Neural progenitor cell (in vitro differentiated cells): ENCODE measurements at regions not wholly inside any gene's neighbourhood (a gene's known extent, or its start where the extent isn't known, plus 50 kb on each side); places are given as distances from the start of the nearest gene placed in this dataset.
A peak's percentile ranks its signal among the peaks of the same experiment; 100 is the strongest.

ENCODE experiments used
- DNase-seq: peaks from one replicate; pipeline ENCODE4 v3.0.0-alpha.2; 2016; ENCODE audit warnings: low spot score
- H2AFZ ChIP-seq: fragments of 200-600 bp; sonication (generic); replicated peaks from 2 replicates; pipeline ENCODE4 v1.6.1; 2016; ENCODE audit warnings: antibody characterized with exemption
- H3F3A ChIP-seq: fragments of 200-600 bp; sonication (generic); 2 replicates; pipeline ENCODE4 v1.6.1; 2016; ENCODE audit warnings: antibody characterized with exemption, low read depth
- H3K27ac ChIP-seq: fragments of 200-600 bp; sonication (generic); 2 replicates; pipeline ENCODE4 v1.5.1; 2016; ENCODE audit warnings: mild to moderate bottlenecking
- H3K27me3 ChIP-seq: fragments of 200-600 bp; sonication (generic); 2 replicates; pipeline ENCODE4 v1.6.1; 2016; ENCODE audit warnings: mild to moderate bottlenecking, moderate library complexity
- H3K36me3 ChIP-seq: fragments of 200-600 bp; sonication (generic); 2 replicates; pipeline ENCODE4 v1.5.1; 2016
- H3K4me1 ChIP-seq: fragments of 200-600 bp; sonication (generic); 2 replicates; pipeline ENCODE4 v1.6.1; 2016; ENCODE audit warnings: mixed run types
- H3K4me2 ChIP-seq: fragments of 200-600 bp; sonication (generic); 2 replicates; pipeline ENCODE4 v1.6.1; 2016
- H3K4me3 ChIP-seq: fragments of 200-600 bp; sonication (generic); 2 replicates; pipeline ENCODE4 v1.5.1; 2016
- H3K79me2 ChIP-seq: fragments of 200-600 bp; sonication (generic); 2 replicates; pipeline ENCODE4 v1.6.1; 2016; ENCODE audit warnings: low read depth
- H3K9ac ChIP-seq: fragments of 200-600 bp; sonication (generic); 2 replicates; pipeline ENCODE4 v1.6.1; 2016
- H3K9me3 ChIP-seq: fragments of 200-600 bp; sonication (generic); 2 replicates; pipeline ENCODE4 v1.5.1; 2016; ENCODE audit warnings: low read depth
- H4K20me1 ChIP-seq: fragments of 200-600 bp; sonication (generic); 2 replicates; pipeline ENCODE4 v1.6.1; 2016; ENCODE audit warnings: low read depth
- H3K27ac Mint-ChIP-seq: 3 replicates; pipeline ENCODE4 v1.8.0; 2021; ENCODE audit warnings: mixed read lengths
- H3K27me3 Mint-ChIP-seq: 2 replicates; pipeline ENCODE4 v1.8.0; 2022; ENCODE audit warnings: low read depth, mild to moderate bottlenecking, inconsistent platforms, moderate library complexity, mixed read lengths; ENCODE audit not compliant: insufficient read depth
- H3K36me3 Mint-ChIP-seq: 3 replicates; pipeline ENCODE4 v1.8.0; 2021; ENCODE audit warnings: mixed read lengths
- H3K4me1 Mint-ChIP-seq: 3 replicates; pipeline ENCODE4 v1.8.0; 2021; ENCODE audit warnings: mixed read lengths
- H3K4me3 Mint-ChIP-seq: 3 replicates; pipeline ENCODE4 v1.8.0; 2021; ENCODE audit warnings: mild to moderate bottlenecking, moderate library complexity, mixed read lengths
- H3K9me3 Mint-ChIP-seq: 3 replicates; pipeline ENCODE4 v1.8.0; 2020; ENCODE audit warnings: mixed read lengths
- EZH2 ChIP-seq: fragments of 200-600 bp; sonication (generic); IDR thresholded peaks from 2 replicates; pipeline ENCODE4 v1.6.1; 2017; ENCODE audit warnings: antibody characterized with exemption, mild to moderate bottlenecking, moderate library complexity
- EZH2phosphoT487 ChIP-seq: fragments of 200-600 bp; sonication (generic); IDR thresholded peaks from 2 replicates; pipeline ENCODE4 v1.6.1; 2017; ENCODE audit warnings: antibody characterized with exemption
- TF ChIP-seq, protein P1 (sequence below): fragments of 200-600 bp; sonication (generic); IDR thresholded peaks from 2 replicates; pipeline ENCODE4 v1.5.1; 2017; ENCODE audit warnings: antibody characterized with exemption, mild to moderate bottlenecking

- Histone ChIP-seq H3K27ac (no peak overlapping the region), H2AFZ (no peak overlapping the region), H3K36me3 (no peaks in the 10 kb centered on the region), H3F3A (peaks cover 16% of the 10 kb centered on the region), H4K20me1 (no peaks in the 10 kb centered on the region), H3K4me1 (peaks cover 29% of the 10 kb centered on the region), H3K27me3 (no peaks in the 10 kb centered on the region), H3K9ac (no peak overlapping the region), H3K4me2 (no peak overlapping the region), H3K9me3 (no peaks in the 10 kb centered on the region), H3K79me2 (no peaks in the 10 kb centered on the region), H3K4me3 (no peak overlapping the region)
- no peak overlapping the region for H3K4me3 Mint-ChIP-seq
- TF ChIP-seq EZH2 = no peak
- TF ChIP-seq EZH2phosphoT487 = no peak
- TF ChIP-seq, protein P1, sequence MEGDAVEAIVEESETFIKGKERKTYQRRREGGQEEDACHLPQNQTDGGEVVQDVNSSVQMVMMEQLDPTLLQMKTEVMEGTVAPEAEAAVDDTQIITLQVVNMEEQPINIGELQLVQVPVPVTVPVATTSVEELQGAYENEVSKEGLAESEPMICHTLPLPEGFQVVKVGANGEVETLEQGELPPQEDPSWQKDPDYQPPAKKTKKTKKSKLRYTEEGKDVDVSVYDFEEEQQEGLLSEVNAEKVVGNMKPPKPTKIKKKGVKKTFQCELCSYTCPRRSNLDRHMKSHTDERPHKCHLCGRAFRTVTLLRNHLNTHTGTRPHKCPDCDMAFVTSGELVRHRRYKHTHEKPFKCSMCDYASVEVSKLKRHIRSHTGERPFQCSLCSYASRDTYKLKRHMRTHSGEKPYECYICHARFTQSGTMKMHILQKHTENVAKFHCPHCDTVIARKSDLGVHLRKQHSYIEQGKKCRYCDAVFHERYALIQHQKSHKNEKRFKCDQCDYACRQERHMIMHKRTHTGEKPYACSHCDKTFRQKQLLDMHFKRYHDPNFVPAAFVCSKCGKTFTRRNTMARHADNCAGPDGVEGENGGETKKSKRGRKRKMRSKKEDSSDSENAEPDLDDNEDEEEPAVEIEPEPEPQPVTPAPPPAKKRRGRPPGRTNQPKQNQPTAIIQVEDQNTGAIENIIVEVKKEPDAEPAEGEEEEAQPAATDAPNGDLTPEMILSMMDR = no peak
- no peak for DNase-seq
- H3K27me3 Mint-ChIP-seq = peaks cover 11% of the 10 kb centered on the region
- H3K4me1 Mint-ChIP-seq = peaks cover 49% of the 10 kb centered on the region
- H3K9me3 Mint-ChIP-seq = no peaks in the 10 kb centered on the region
- H3K27ac Mint-ChIP-seq = no peak overlapping the region
- H3K36me3 Mint-ChIP-seq = no peaks in the 10 kb centered on the region
Observed at GRCh38 chr2:236712304-236712703, 142.7 kb downstream of the ACKR3 start.

- no peaks in the 10 kb centered on the region for H3K36me3 ChIP-seq
- H3K9me3 Mint-ChIP-seq = no peaks in the 10 kb centered on the region
- peaks cover 57% of the 10 kb centered on the region for H3K4me1 Mint-ChIP-seq
- H3K4me3 ChIP-seq = no peak overlapping the region
- H3K27me3 ChIP-seq = no peaks in the 10 kb centered on the region
- no peak overlapping the region for H3K27ac ChIP-seq
- H3F3A ChIP-seq = peaks cover 16% of the 10 kb centered on the region
- no peaks in the 10 kb centered on the region for H4K20me1 ChIP-seq
- no peak overlapping the region for H3K9ac ChIP-seq
- TF ChIP-seq, protein P1 = no peak
- TF ChIP-seq EZH2 = no peak
- no peak for TF ChIP-seq EZH2phosphoT487
- H2AFZ ChIP-seq = no peak overlapping the region
- no peaks in the 10 kb centered on the region for H3K79me2 ChIP-seq
- H3K4me2 ChIP-seq = no peak overlapping the region
- no peaks in the 10 kb centered on the region for H3K36me3 Mint-ChIP-seq
- H3K27ac Mint-ChIP-seq = peak overlapping the region; percentile 76
- no peak for DNase-seq
- peaks cover 12% of the 10 kb centered on the region for H3K27me3 Mint-ChIP-seq
- no peak overlapping the region for H3K4me3 Mint-ChIP-seq
- no peaks in the 10 kb centered on the region for H3K9me3 ChIP-seq
- peaks cover 30% of the 10 kb centered on the region for H3K4me1 ChIP-seq
Observed at GRCh38 chr2:236712961-236713673, 143.5 kb downstream of the ACKR3 start.

DNA sequence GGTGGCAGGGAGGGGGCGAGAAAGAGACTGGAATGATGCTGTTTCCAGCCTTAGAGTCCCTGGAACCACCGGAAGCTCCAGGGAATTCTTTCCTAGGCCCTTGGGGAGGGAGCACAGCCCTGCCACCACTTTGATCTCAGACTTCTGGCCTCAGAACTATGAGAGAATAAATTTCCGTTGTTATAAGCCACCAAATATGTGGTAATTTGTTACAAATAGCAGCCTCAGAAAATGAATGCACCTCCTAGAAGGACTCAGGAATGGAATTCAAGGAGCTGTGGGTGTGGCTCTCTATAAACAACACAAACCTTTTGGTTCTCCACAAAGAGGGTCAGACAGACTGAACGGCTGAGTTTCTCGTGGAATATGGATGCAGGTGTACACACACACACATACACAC is 144.5 kb downstream of the ACKR3 start:
- H3K4me3 Mint-ChIP-seq = no peak overlapping the region
- peak overlapping the region; percentile 76 for H3K27ac Mint-ChIP-seq
- no peaks in the 10 kb centered on the region for H3K36me3 Mint-ChIP-seq
- TF ChIP-seq, protein P1 = no peak
- TF ChIP-seq EZH2 (no peak), EZH2phosphoT487 (no peak)
- no peaks in the 10 kb centered on the region for H3K79me2 ChIP-seq
- no peak overlapping the region for H3K4me3 ChIP-seq
- no peaks in the 10 kb centered on the region for H3K9me3 ChIP-seq
- no peak overlapping the region for H2AFZ ChIP-seq
- DNase-seq = no peak
- H3K27me3 Mint-ChIP-seq = peaks cover 12% of the 10 kb centered on the region
- no peaks in the 10 kb centered on the region for H3K27me3 ChIP-seq
- H3F3A ChIP-seq = peaks cover 16% of the 10 kb centered on the region
- no peak overlapping the region for H3K9ac ChIP-seq
- no peaks in the 10 kb centered on the region for H4K20me1 ChIP-seq
- H3K27ac ChIP-seq = no peak overlapping the region
- H3K36me3 ChIP-seq = no peaks in the 10 kb centered on the region
- H3K4me1 Mint-ChIP-seq = peaks cover 65% of the 10 kb centered on the region
- H3K4me2 ChIP-seq = no peak overlapping the region
- no peaks in the 10 kb centered on the region for H3K9me3 Mint-ChIP-seq
- H3K4me1 ChIP-seq = peaks cover 40% of the 10 kb centered on the region
